CD4-positive, alpha-beta T cell treated with Interleukin-4 for 4 hours (primary cell): ENCODE measurements at regions not wholly inside any gene's neighbourhood (a gene's known extent, or its start where the extent isn't known, plus 50 kb on each side); places are given as distances from the start of the nearest gene placed in this dataset.
A peak's percentile ranks its signal among the peaks of the same experiment; 100 is the strongest.

Source experiments
- DNase-seq: peaks from one replicate; pipeline ENCODE4 v3.0.0-alpha.2; 2020

GRCh38 chr2:147396890-147397289 is 447.9 kb upstream of the ACVR2A start:
- DNase-seq: no peak

DNA sequence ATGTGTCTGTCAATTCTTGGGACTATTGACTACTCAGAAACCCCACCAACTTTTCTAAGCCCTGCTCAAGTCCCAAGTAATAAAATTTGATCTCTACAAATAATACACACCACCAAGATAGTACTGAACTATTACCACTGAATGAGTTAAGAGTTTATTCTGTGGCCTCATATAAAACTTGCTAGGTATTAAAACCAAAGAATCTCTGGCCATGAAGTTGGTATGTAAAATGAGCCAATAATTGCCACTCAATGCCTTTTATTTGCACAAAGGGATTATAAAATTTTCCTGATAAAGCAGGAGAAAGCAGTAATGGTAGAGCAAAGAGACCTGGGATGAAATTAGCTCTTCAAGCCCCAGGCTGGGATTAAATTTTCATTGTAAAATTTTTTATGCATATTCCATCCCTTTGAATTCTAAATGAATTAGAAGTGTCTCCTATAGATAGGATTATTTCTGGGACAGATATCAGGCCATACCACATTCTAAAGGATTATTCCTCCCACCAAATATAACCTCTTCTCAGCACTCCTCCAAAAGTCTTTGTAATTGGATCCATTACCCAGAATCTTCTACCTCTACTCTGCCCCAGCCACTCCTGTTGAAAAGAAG is 450.5 kb upstream of the ACVR2A start:
- DNase-seq: no peak

- no peak for DNase-seq
These were observed 452.6 kb upstream of the ACVR2A start for GRCh38 chr2:147392180-147392579.

GRCh38 chr2:147390475-147390874 is 454.4 kb upstream of the ACVR2A start:
- no peak for DNase-seq

DNA sequence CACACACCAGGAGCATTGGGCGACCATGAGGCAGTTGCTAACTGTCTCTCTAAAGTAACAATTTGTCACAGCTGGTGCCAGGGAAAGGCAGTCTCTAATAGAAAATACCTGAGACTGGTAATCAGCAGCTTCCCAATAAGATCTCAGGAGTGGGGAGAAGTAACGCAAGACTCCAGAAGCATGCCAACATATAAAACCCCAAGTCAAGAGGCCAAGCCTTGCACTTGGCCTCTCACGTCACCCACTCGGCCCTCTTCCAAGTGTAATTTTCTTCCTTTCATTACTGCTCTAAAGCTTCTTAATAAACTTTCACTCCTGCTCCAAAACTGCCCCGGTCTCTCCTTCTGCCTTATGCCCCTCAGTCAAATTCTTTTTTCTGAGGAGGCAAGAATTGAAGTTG is 455.6 kb upstream of the ACVR2A start:
- DNase-seq: no peak

GRCh38 chr2:147388217-147388616 is 456.6 kb upstream of the ACVR2A start:
- DNase-seq: no peak

DNA sequence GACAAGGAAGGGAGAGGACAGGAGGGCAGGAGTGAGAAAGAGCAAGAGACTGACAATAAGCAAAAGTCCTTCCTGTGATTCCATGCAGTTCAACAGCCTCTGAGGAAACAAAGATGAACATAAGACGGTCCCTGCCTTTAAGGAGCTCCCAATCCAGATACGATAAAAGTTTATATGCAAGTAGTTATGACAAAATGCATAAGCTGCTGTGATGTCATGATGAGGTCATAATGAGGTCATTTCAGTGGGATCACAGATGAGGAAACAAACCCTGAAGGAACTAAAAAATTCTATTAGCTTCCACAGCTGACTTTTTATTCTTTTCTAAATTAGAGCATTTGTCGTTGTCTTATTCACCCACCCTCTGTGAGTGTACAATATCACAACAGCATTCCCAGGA is 458.5 kb upstream of the ACVR2A start:
- no peak for DNase-seq

GRCh38 chr2:147385600-147385999 is 459.2 kb upstream of the ACVR2A start:
- no peak for DNase-seq

DNA sequence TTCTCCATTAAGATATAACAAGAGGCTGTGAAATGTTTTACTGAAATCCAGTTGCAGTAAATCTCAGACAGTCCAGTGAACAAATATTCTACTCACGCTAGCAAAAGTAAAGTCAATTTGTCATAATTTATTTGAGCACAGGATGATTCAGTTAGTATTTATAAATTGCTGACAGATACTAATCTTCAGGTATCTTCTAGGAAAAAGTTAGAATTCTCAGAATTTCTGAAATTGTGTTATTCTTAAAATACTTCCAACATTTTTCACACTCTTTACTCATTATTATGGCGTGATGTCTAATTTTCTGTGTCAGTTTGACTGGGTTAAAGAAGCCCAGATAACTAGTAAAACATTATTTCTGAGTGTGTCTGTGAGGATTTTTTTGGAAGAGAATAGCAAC is 460.2 kb upstream of the ACVR2A start:
- no peak for DNase-seq

DNA sequence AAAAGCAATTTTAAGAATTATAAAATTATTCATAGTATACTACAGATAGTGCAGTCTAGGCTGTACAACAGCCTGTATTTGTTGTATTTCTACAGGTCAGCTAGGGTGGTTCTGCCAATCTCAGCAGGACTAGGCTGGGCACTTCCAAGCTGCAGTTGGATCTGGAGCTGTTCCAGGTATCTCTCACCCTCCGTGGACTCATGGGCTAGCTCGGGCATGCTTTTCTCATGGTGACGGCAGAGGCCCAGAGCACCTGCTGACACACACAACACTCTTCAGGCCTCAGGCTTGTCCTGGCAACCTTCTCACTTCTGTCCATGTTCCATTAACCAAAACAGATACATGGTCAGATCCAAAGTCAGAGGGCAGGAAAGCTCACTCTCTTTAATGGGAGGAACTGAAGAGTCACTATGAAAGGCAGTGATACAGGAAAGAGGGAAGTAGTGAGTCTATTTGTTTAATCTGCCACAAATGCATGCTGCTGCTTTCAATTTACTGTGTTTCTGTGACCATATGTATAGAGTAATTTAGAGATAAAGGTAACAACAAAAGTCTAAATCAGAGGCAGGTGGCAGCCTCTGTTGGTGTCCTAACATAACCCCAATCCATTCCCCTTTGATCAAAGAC is 462.4 kb upstream of the ACVR2A start:
- no peak for DNase-seq

DNA sequence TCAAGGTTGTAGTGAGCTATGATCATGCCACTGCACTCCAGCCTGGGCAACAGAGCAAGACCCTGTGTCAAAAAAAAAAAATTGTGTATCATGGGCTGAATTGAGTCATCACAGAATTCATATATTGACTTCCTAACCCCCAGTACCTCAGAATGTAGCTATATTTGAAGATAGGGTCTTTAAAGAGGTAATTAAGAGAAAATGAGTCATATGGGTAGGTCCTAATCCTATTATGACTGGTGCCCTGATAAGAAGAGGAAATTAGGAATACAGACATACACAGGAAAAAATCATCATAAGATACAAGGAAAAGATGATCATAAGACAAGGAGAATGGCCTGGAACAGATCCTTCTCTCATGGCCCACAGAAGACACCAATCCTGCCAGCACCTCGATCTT is 466.4 kb upstream of the ACVR2A start:
- no peak for DNase-seq

DNA sequence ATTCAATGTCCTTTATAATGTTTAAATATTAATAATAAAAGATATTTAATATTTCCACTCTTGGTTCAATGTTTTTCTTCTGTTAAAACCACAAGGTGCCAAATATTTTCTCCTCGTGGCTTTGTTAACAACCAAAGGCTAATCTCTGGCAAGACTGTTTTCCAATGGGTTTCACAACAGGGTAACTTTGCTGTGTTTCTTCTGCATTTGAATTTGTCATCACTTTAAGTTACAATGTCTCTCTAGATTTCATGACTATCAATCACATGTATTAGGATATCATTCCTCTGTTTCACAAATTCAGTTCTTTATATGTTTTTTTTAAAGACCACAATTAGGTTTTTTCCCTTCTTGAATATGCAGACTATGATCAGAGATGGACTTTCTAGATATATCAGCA is 469.8 kb upstream of the ACVR2A start:
- DNase-seq: no peak

DNA sequence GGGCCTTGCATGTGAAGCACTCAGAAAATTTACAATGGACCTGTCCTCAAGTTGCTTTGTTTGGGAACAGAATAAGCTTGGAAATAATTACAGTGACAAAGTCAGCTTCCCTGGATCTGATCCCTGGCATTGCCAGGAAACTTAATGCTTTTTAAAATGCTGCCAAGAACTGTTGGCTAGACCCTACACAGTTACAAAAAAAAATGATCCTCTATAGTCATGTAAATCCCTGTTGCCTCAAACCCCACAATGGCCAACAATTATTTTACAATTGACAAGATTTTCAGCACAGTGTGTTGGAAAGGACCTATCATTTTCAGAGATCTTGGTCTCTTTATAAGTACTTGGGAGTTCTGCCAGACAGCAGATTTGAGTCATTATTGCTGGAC is 470.4 kb upstream of the ACVR2A start:
- DNase-seq: no peak

GRCh38 chr2:147373800-147374422 is 470.9 kb upstream of the ACVR2A start:
- no peak for DNase-seq

- DNase-seq: no peak
These were observed 476.5 kb upstream of the ACVR2A start for GRCh38 chr2:147368306-147368705.

DNA sequence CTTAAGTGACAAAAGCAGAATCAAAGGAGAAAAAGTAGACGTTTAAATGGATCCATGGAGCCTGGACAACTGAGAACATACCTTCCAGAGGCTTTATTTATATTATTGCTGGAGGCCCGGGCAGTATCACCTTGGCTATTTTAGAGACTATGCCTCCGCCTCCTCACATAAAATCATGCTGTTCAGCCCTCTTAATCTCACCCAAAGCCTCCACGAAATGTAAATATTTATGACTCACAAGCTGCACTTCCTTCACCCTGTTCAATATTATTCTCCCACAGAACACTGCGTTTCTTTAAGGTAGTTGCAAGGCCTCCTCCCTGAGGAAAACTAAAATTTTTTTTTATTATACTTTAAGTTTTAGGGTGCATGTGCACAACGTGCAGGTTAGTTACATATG is 478.6 kb upstream of the ACVR2A start:
- DNase-seq: no peak

DNA sequence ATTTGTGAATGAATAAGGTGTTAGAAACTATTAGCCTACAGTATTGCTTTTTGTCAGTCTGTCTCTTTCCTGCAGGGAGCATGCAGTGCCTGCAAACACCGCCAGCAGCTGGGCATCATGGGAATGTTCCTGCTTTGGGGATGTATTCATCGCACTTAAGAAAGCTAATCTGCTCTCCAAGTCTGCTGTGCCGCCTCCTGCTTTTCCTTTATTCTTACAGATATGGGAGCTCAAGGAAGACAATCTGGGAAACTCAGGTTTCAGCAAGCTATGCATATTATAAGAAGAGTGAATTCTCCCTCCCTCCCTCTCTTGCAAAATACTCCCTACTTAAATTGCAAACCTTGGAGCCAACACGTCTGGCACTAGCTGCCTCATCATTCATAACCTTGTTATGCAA is 479.2 kb upstream of the ACVR2A start:
- no peak for DNase-seq

- DNase-seq: peak; percentile 25
These were observed 480.2 kb upstream of the ACVR2A start for GRCh38 chr2:147364597-147364996.

DNA sequence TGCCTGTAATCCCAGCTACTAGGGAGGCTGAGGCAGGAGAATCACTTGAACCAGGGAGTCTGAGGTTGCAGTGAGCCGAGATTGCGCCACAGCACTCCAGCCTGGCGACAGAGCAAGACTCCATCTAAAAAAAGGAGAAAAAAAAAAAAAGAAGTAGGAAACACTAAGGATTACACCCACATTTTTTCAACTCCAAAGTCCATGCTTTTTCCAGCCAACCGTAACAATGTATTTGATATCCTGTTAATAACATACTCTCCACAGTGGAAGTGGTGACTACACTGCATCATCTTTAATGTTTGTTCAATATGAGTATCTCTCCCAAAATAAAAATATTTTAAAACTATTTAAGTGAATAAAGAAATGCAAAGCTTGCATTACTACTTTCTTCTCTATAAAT is 481.6 kb upstream of the ACVR2A start:
- no peak for DNase-seq

DNA sequence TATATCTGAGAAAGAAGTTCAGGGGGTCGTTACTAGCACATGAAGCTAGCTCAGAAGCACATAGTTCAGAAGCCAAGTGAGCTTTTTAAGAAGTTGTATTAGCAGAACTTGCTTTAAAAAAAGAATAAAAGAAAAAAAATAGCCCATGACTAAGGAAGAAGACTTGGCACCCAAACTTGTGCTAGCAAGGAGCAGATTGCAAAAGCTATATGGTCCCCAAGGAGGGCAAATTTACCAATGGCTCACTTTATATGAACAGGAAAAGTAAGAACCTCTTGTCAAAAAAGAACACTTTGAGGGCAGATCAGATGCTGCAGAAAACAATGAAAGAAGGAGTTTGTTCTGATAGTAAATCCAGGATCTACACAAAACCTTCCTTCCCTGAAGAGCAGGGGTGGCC is 486.5 kb upstream of the ACVR2A start:
- no peak for DNase-seq

GRCh38 chr2:147356157-147356556 is 488.7 kb upstream of the ACVR2A start:
- peak; percentile 4 for DNase-seq

GRCh38 chr2:147355706-147356105 is 489.1 kb upstream of the ACVR2A start:
- no peak for DNase-seq

DNA sequence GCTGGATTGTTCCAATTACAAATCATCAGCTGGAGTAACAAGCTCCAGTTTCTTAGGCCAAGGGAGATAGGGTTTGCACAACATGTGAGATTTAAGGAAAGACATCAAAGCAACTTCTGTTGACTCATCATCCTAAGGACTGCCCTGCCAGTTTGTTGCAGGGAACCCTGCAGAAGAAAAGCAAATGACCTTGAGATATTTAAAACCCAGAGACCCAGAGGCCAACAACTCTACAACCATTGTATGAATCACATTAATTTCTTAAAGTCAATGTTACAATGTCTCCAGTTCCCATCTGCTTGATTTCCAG is 491.8 kb upstream of the ACVR2A start:
- no peak for DNase-seq

- DNase-seq: no peak
These were observed 492.4 kb upstream of the ACVR2A start for GRCh38 chr2:147352264-147353071.
